ENCODE measurements at regions not wholly inside any gene's neighbourhood (a gene's known extent, or its start where the extent isn't known, plus 50 kb on each side); places are given as distances from the start of the nearest gene placed in this dataset.
"Not testable (repeated sequence)": the region's sequence is repeated elsewhere in the genome, so short reads cannot be mapped to it uniquely, and the experiment has no call there.

DNA sequence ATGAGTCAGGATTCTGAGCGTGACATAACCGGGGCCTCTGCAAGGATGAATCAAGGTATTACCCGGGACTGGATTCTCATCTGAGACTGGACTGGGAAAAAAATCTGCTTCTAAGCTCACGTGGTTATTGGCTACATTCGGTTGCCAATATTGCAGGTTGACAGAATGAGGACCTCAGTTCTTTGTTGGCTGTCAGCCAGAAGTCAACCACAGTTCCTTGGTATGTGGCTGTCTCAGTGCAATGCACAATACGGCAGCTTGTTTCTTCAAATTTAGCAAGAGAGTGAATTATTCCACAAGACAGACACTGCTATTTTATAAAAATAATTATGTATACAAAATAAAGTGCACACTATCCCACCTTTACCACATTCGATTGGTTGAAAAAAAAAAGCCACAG is 424.2 kb downstream of the KLHL4 start:
- no peak for DNase-seq (ENCODE audit: low spot score)

- DNase-seq (ENCODE audit: low spot score) = no peak
Measured at GRCh38 chrX:87961471-87961870, 443.9 kb downstream of the KLHL4 start.

GRCh38 chrX:87968118-87968517 is 450.5 kb downstream of the KLHL4 start:
- no peak for DNase-seq (ENCODE audit: low spot score)

- not testable (repeated sequence) for DNase-seq (ENCODE audit: low spot score)
Measured at GRCh38 chrX:87972121-87972520, 454.5 kb downstream of the KLHL4 start.

DNA sequence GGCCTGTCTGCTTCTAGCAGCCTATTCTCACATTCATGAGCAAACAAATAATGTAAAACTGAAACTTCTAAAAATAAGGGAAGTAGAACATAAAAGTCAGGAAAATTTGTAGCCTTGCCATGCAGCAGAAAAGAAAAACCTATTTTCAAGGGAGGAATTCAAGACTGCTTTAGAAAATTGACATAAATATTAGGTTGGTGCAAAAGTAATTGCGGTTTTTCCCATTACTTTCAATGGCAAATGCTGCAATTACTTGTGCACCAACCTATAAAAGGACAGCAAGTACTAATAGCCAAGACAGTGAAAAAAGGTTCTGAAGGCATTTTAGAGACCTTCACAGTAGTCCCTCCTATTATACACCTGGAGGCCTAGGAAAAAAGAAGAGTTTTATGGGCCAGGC is 457.8 kb downstream of the KLHL4 start:
- DNase-seq (ENCODE audit: low spot score) = no peak

DNA sequence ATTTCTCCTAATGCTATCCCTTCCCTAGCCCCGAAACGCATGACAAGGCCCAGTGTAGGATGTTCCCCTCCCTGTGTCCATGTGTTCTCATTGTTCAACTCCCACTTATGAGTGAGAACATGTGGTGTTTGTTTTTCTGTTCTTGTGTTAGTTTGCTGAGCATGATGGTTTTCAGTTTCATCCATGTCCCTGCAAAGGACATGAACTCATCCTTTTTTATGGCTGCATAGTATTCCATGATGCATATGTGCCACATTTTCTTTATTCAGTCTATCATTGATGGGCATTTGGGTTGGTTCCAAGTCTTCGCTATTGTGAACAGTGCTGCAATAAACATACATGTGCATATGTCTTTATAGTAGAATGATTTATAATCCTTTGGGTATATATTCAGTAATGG is 490.3 kb downstream of the KLHL4 start:
- DNase-seq (ENCODE audit: low spot score) = not testable (repeated sequence)

DNA sequence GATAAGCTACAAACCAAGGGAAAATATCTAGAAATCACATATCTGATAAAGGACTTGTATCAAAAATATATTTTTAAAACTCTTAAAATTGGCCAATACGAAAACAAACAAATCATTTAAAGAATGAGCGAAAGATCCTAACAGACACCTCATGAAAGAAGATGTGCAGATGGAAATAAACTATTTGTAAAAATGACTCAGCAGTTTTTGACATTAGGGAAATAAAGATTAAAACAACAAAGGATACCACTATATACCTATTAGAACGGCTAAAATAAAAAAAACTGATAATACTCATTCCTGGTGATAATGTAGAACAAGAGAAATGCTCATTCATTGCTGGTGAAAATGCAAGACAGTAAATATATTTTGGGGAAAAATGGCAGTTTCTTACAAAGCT is 506.4 kb downstream of the KLHL4 start:
- DNase-seq (ENCODE audit: low spot score) = no peak

GRCh38 chrX:88072339-88073030 is 554.9 kb downstream of the KLHL4 start:
- DNase-seq (ENCODE audit: low spot score) = no peak

GRCh38 chrX:88101968-88102367 is 584.4 kb downstream of the KLHL4 start:
- DNase-seq (ENCODE audit: low spot score) = no peak

DNA sequence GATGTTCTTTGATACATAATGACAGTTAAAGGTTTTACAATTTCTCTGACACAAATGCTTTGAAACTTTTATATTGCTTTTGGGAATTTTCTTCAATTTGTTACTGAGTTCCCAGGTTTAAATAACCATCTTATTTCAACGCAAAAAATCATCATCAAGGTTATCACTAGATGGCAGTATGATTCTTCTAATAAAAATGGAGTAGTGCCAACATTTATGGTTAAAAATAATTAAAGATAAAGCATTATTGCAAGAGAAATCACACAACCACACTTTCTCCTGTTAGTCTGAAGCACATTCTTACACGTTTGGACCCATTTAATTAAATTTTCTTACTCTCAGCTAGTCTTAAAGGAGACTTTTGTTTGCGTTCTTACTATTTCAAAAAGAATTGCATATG is 611.3 kb upstream of the CPXCR1 start:
- no peak for DNase-seq (ENCODE audit: low spot score)

DNA sequence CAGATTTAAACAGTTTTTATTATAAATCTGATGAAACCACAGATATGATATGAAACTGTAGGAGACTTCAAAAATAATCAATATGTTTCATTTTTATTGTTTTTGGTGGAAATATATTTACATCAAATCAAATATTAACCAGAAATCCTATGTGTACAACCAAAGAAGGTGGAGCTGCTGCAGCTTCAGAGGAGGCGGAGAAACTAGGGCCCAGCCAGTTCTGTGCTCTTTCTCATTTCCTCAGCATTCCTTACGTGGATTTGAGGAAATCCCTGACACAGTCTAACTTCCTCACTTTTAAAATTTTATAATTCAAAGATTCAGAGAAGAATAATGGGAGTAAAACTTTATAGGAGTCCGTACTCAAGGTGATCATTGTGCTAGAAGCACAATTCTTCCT is 610.7 kb upstream of the CPXCR1 start:
- no peak for DNase-seq (ENCODE audit: low spot score)

DNA sequence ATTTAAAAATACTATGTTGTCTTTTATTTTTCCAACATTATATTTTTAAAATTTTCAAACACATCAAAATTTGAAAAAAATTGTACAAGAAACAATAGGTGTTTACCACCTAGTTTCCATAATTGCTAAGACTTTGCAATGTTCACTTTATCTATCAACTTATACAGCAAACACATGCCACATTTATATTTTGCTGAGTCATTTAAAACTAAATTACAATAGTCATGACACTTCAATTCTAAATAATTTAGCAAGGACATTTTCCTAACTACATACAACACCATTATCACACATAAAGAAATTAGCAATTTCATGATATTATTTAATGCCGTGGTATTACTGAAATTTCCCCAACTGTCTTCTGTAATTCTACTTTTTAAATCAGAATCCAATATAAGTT is 600.4 kb upstream of the CPXCR1 start:
- DNase-seq (ENCODE audit: low spot score) = no peak

DNA sequence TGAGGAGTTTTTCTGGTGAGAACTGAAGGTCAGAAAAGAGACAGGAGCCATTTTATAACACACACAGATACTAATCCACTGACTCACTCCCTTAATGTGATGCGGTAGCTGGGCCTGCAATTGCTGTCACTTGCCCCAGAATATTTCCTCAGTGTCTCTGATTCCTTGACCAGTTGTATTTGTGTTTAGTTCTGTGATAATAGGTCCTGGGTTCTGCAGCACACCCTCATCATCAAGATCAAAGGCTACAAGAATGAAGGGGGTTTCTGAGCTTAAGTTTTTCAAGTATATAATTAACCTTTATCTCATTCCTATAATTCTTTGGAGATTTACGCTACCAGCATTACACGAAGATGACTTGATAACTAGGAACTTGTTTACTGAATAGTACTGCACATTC is 576.5 kb upstream of the CPXCR1 start:
- DNase-seq (ENCODE audit: low spot score) = no peak

DNA sequence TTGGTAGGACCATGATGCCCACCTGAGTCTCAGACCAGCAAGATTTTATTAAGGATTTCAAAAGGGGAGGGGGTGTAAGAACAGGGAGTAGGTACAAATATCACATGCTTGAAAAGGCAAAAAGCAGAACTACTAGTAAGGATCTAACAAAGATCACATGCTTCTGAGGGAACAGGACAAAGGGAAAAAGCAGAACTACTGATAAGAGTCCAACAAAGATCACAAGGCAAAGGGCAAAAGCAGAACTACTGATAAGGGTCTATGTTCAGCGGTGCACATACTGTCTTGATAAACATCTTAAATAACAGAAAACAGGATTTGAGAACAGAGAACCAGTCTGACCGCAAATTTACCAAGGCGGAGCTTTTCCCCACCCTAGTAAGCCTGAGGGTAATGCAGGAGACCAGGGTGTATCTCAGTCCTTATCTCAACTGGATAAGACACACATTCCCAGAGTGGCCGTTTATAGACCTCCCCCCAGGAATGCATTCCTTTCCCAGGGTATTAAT is 573.0 kb upstream of the CPXCR1 start:
- not testable (repeated sequence) for DNase-seq (ENCODE audit: low spot score)

DNA sequence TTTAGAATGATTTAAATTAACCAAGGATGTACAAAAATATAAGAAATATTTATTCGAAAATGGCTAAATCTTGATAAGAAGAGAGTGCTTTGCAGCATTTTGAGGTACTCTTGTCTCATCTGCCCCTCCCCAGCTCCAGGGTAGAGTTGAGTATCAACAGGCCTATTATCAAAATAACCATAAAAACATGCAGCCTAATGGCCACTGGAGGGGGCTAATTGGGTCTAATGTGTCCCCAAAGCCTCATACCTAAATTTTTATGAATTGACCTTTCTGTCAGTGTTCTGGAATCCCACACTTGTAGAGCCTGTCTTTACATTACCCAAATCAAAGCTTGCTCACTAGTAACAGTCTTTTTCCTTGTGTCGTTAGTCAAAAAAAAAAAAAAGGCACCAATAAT is 544.9 kb upstream of the CPXCR1 start:
- no peak for DNase-seq (ENCODE audit: low spot score)

- DNase-seq (ENCODE audit: low spot score) = no peak
Measured at GRCh38 chrX:88244066-88244465, 503.0 kb upstream of the CPXCR1 start.

DNA sequence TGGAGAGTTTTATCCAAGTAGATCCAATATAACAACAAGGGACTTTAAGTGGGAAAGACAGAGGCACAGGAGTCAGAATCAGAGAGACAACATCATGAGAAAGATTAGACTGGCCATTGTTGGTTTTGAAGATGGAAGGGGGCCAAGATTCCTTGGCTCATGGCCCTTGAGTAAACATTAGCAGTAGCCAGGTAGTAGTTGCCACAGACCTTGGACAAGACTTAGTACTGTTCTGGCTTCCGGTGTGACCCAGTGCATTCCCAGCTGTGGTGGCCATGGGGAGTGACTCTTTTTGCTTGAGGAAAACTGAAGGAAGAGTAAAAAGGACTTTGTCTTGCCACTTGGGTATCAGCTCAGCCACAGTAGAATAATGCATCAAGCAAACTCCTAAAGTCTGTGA is 462.2 kb upstream of the CPXCR1 start:
- no peak for DNase-seq (ENCODE audit: low spot score)

GRCh38 chrX:88313972-88314371 is 433.1 kb upstream of the CPXCR1 start:
- DNase-seq (ENCODE audit: low spot score) = not testable (repeated sequence)

- DNase-seq (ENCODE audit: low spot score) = no peak
Measured at GRCh38 chrX:88325634-88326033, 421.4 kb upstream of the CPXCR1 start.

GRCh38 chrX:88355252-88355651 is 391.8 kb upstream of the CPXCR1 start:
- DNase-seq (ENCODE audit: low spot score) = no peak

- DNase-seq (ENCODE audit: low spot score) = no peak
Measured at GRCh38 chrX:88366314-88366713, 380.7 kb upstream of the CPXCR1 start.

GRCh38 chrX:88378406-88378805 is 368.6 kb upstream of the CPXCR1 start:
- DNase-seq (ENCODE audit: low spot score) = no peak

GRCh38 chrX:88397551-88397950 is 349.5 kb upstream of the CPXCR1 start:
- no peak for DNase-seq (ENCODE audit: low spot score)

GRCh38 chrX:88416002-88416401 is 331.0 kb upstream of the CPXCR1 start:
- no peak for DNase-seq (ENCODE audit: low spot score)
